ENCODE measurements at regions not wholly inside any gene's neighbourhood (a gene's known extent, or its start where the extent isn't known, plus 50 kb on each side); places are given as distances from the start of the nearest gene placed in this dataset.
"Not testable (repeated sequence)": the region's sequence is repeated elsewhere in the genome, so short reads cannot be mapped to it uniquely, and the experiment has no call there.

DNA sequence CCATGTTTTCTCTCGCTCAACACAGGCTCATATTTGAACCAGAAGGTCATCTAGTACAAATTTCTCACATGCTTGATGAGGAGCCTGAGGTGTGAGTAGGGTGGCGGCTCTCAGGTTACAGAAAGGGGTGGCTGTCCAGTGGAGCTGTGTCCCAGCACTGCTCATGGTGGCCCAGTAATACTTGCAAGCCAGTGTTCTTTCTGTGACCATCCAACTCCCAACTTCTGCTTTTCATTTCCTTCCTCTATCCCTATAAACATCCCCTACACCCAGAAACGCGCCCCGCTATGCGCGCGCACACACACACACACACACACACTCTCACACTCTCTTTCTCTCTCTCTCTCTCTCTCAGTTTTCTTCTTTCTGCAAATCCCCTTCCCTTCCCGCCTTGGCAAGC lies 196.3 kb downstream of the TP53TG3F start:
- TF ChIP-seq POLR2A, POLR2AphosphoS5 (IDR thresholded peaks at IDR 0.05): not testable (repeated sequence)
- TF ChIP-seq, protein P1, sequence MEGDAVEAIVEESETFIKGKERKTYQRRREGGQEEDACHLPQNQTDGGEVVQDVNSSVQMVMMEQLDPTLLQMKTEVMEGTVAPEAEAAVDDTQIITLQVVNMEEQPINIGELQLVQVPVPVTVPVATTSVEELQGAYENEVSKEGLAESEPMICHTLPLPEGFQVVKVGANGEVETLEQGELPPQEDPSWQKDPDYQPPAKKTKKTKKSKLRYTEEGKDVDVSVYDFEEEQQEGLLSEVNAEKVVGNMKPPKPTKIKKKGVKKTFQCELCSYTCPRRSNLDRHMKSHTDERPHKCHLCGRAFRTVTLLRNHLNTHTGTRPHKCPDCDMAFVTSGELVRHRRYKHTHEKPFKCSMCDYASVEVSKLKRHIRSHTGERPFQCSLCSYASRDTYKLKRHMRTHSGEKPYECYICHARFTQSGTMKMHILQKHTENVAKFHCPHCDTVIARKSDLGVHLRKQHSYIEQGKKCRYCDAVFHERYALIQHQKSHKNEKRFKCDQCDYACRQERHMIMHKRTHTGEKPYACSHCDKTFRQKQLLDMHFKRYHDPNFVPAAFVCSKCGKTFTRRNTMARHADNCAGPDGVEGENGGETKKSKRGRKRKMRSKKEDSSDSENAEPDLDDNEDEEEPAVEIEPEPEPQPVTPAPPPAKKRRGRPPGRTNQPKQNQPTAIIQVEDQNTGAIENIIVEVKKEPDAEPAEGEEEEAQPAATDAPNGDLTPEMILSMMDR (IDR thresholded peaks at IDR 0.05 in 8 of 11, conservative IDR thresholded peaks at IDR 0.05 in 3 of 11), result not testable (repeated sequence)

Data from spleen (tissue), 7 donors.